GM19455 (cell line): ENCODE measurements at regions not wholly inside any gene's neighbourhood (a gene's known extent, or its start where the extent isn't known, plus 50 kb on each side); places are given as distances from the start of the nearest gene placed in this dataset.
"Not testable (repeated sequence)": the region's sequence is repeated elsewhere in the genome, so short reads cannot be mapped to it uniquely, and the experiment has no call there.

Experiments used
- ATAC-seq: cut with Tn5 transposase; IDR thresholded peaks from one replicate; pipeline ENCODE4 v1.9.1; 2021; ENCODE audit not compliant: unreplicated experiment

GRCh38 chr4:162847945-162848549 lies 318.6 kb downstream of the NAF1 start:
- ATAC-seq: no peak

- ATAC-seq: no peak
These were observed 324.9 kb downstream of the NAF1 start for GRCh38 chr4:162841753-162842152.

GRCh38 chr4:162839814-162840213 lies 326.9 kb downstream of the NAF1 start:
- no peak for ATAC-seq

- ATAC-seq: no peak
These were observed 328.0 kb downstream of the NAF1 start for GRCh38 chr4:162838671-162839070.

- no peak for ATAC-seq
These were observed 329.0 kb downstream of the NAF1 start for GRCh38 chr4:162837679-162838078.

- no peak for ATAC-seq
These were observed 329.4 kb downstream of the NAF1 start for GRCh38 chr4:162837241-162837640.

GRCh38 chr4:162836773-162837172 lies 329.9 kb downstream of the NAF1 start:
- no peak for ATAC-seq

GRCh38 chr4:162836258-162836657 lies 330.4 kb downstream of the NAF1 start:
- ATAC-seq: not testable (repeated sequence)

- ATAC-seq: no peak
These were observed 335.8 kb downstream of the NAF1 start for GRCh38 chr4:162830899-162831298.

GRCh38 chr4:162817374-162817773 lies 349.3 kb downstream of the NAF1 start:
- not testable (repeated sequence) for ATAC-seq

- ATAC-seq: no peak
These were observed 362.3 kb downstream of the NAF1 start for GRCh38 chr4:162804351-162804924.

- ATAC-seq: no peak
These were observed 363.3 kb downstream of the NAF1 start for GRCh38 chr4:162803378-162803777.

GRCh38 chr4:162797108-162797507 lies 369.6 kb downstream of the NAF1 start:
- ATAC-seq: no peak

- no peak for ATAC-seq
These were observed 373.1 kb downstream of the NAF1 start for GRCh38 chr4:162793571-162793970.

GRCh38 chr4:162793004-162793403 lies 373.7 kb downstream of the NAF1 start:
- no peak for ATAC-seq

GRCh38 chr4:162791226-162791625 lies 375.5 kb downstream of the NAF1 start:
- ATAC-seq: no peak

- ATAC-seq: no peak
These were observed 379.6 kb downstream of the NAF1 start for GRCh38 chr4:162787120-162787519.

- no peak for ATAC-seq
These were observed 383.7 kb downstream of the NAF1 start for GRCh38 chr4:162782778-162783525.

- ATAC-seq: no peak
These were observed 384.5 kb downstream of the NAF1 start for GRCh38 chr4:162782096-162782777.

- ATAC-seq: no peak
These were observed 395.8 kb downstream of the NAF1 start for GRCh38 chr4:162770761-162771490.

GRCh38 chr4:162767083-162767482 lies 399.6 kb downstream of the NAF1 start:
- ATAC-seq: no peak
